ENCODE measurements at regions not wholly inside any gene's neighbourhood (a gene's known extent, or its start where the extent isn't known, plus 50 kb on each side); places are given as distances from the start of the nearest gene placed in this dataset.

DNA sequence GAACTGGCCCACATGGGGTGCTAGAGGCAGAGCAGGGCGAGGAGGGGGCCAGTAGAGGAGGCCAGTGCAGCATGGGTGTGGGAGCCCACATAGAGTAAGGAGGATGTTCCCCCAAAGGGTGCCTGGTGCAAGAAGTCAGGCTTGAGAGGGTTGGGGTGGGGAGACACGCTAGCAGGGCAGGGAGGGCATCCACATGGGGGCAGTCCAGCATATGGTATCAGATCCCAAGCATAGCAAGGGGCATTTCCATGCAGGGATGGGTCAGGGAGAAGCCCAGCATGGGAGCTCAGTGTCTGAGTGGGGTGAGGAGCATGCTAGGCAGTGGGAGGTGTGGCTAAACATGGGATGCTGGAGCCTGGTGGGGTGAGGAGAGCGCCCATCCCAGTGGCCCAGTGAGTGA, 213.7 kb downstream of the COPRS start:
- TF ChIP-seq CTCF (IDR thresholded peaks at IDR 0.05) (no peak), POLR2A (IDR thresholded peaks at IDR 0.05) (no peak)
